ENCODE measurements at regions not wholly inside any gene's neighbourhood (a gene's known extent, or its start where the extent isn't known, plus 50 kb on each side); places are given as distances from the start of the nearest gene placed in this dataset.

DNA sequence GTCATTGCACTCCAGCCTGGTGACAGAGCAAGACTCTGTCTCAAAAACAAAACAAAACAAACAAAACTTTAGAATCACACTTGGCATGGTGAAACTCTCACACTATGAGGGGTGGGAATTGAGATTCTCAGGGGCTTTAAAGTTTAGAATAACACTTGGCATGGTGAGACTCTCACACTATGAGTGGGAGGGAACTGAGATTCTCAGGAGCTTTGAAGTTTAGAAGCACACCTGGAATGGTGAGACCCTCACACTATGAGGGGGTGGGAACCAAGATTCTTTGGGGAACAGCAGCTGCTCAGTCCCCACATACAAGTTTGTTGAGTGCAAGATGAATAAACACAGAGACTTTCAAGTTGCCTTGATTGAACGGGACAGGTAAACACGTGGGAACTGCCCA, 149.4 kb downstream of the HSD17B3 start:
- Histone ChIP-seq H2AFZ (ENCODE audit: low read depth, low read length) (no peak overlapping the region), H3K27ac (ENCODE audit: low read length) (no peak overlapping the region), H3K9me2 (ENCODE audit: insufficient read depth, low read length) (no peaks in the 10 kb centered on the region), H3K27me3 (ENCODE audit: insufficient read depth, low read depth, low read length) (no peaks in the 10 kb centered on the region), H3K36me3 (ENCODE audit: insufficient read depth, low read length) (no peaks in the 10 kb centered on the region), H3K4me2 (ENCODE audit: low read length) (no peak overlapping the region), H3K9me3 (ENCODE audit: low read length) (no peaks in the 10 kb centered on the region), H3K4me3 (ENCODE audit: low read length) (no peak overlapping the region), H4K20me1 (ENCODE audit: insufficient read depth) (no peaks in the 10 kb centered on the region), H3K9ac (ENCODE audit: low read length) (no peak overlapping the region), H3K79me2 (replicated peaks; ENCODE audit: insufficient read depth, low read length) (no peaks in the 10 kb centered on the region), H3F3A (ENCODE audit: insufficient read depth, low read length, poor library complexity, severe bottlenecking) (no peaks in the 10 kb centered on the region)
- TF ChIP-seq TAF1 (IDR thresholded peaks at IDR 0.05; ENCODE audit: low read depth) (no peak), MXI1 (conservative IDR thresholded peaks at IDR 0.05; ENCODE audit: poor library complexity, severe bottlenecking) (no peak), SMC3 (conservative IDR thresholded peaks at IDR 0.05; ENCODE audit: poor library complexity) (no peak), EZH2 (IDR thresholded peaks at IDR 0.05; ENCODE audit: borderline replicate concordance, insufficient read depth, low read length, poor library complexity, severe bottlenecking) (no peak), EP300 (conservative IDR thresholded peaks at IDR 0.05; ENCODE audit: poor library complexity, severe bottlenecking) (no peak)
- TF ChIP-seq, protein P1, sequence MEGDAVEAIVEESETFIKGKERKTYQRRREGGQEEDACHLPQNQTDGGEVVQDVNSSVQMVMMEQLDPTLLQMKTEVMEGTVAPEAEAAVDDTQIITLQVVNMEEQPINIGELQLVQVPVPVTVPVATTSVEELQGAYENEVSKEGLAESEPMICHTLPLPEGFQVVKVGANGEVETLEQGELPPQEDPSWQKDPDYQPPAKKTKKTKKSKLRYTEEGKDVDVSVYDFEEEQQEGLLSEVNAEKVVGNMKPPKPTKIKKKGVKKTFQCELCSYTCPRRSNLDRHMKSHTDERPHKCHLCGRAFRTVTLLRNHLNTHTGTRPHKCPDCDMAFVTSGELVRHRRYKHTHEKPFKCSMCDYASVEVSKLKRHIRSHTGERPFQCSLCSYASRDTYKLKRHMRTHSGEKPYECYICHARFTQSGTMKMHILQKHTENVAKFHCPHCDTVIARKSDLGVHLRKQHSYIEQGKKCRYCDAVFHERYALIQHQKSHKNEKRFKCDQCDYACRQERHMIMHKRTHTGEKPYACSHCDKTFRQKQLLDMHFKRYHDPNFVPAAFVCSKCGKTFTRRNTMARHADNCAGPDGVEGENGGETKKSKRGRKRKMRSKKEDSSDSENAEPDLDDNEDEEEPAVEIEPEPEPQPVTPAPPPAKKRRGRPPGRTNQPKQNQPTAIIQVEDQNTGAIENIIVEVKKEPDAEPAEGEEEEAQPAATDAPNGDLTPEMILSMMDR (IDR thresholded peaks at IDR 0.05; ENCODE audit: poor library complexity, severe bottlenecking), result no peak
- TF ChIP-seq, protein P2, sequence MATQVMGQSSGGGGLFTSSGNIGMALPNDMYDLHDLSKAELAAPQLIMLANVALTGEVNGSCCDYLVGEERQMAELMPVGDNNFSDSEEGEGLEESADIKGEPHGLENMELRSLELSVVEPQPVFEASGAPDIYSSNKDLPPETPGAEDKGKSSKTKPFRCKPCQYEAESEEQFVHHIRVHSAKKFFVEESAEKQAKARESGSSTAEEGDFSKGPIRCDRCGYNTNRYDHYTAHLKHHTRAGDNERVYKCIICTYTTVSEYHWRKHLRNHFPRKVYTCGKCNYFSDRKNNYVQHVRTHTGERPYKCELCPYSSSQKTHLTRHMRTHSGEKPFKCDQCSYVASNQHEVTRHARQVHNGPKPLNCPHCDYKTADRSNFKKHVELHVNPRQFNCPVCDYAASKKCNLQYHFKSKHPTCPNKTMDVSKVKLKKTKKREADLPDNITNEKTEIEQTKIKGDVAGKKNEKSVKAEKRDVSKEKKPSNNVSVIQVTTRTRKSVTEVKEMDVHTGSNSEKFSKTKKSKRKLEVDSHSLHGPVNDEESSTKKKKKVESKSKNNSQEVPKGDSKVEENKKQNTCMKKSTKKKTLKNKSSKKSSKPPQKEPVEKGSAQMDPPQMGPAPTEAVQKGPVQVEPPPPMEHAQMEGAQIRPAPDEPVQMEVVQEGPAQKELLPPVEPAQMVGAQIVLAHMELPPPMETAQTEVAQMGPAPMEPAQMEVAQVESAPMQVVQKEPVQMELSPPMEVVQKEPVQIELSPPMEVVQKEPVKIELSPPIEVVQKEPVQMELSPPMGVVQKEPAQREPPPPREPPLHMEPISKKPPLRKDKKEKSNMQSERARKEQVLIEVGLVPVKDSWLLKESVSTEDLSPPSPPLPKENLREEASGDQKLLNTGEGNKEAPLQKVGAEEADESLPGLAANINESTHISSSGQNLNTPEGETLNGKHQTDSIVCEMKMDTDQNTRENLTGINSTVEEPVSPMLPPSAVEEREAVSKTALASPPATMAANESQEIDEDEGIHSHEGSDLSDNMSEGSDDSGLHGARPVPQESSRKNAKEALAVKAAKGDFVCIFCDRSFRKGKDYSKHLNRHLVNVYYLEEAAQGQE (IDR thresholded peaks at IDR 0.05; ENCODE audit: borderline replicate concordance), result no peak

DNA sequence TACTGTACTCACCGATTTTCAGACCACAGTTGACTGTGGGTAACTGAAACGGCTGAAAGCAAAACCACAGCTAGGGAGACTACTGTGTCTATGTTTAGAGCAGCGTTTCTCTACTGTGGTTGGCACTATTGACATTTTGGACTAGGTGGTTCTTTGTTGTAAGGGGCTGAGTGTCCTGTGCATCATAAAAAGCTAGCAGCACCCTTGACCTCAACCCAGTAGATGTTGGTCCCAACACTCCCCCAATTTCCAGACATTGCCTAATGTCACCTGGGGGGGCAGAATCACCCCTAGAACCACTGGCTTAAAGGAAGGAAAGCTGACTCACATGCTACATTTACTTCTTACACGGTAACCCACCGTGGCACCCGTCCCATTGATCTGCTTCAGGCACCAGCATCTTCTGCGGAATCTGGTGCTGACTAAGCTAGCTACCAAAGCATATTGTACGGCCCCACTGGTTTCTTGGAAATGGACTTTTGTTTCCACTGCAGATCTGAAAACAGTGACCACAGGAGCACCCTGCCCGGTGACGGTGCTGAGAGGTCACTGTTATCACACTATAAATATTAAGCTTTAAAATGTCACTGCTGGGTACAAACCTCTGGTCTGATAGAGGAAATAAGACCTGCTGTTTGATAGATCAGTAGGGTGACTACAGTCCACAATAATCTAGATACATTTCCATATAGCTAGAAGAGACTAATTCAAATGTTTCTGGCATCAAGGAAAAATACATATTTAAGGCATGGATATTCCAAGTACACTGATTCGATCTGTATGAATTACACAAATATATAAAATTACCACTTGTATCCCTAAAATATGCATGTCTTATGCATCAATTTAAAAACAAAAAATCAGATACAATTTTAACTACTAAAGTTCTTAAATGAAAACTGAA, 151.4 kb downstream of the HSD17B3 start:
- Histone ChIP-seq H3K27ac (ENCODE audit: low read length) (no peak overlapping the region), H2AFZ (ENCODE audit: low read depth, low read length) (no peak overlapping the region), H4K20me1 (ENCODE audit: insufficient read depth) (no peaks in the 10 kb centered on the region), H3F3A (ENCODE audit: insufficient read depth, low read length, poor library complexity, severe bottlenecking) (no peaks in the 10 kb centered on the region), H3K79me2 (replicated peaks; ENCODE audit: insufficient read depth, low read length) (no peaks in the 10 kb centered on the region), H3K27me3 (ENCODE audit: insufficient read depth, low read depth, low read length) (no peaks in the 10 kb centered on the region), H3K9me2 (ENCODE audit: insufficient read depth, low read length) (no peaks in the 10 kb centered on the region), H3K9me3 (ENCODE audit: low read length) (no peaks in the 10 kb centered on the region), H3K36me3 (ENCODE audit: insufficient read depth, low read length) (no peaks in the 10 kb centered on the region), H3K4me3 (ENCODE audit: low read length) (no peak overlapping the region), H3K4me2 (ENCODE audit: low read length) (no peak overlapping the region), H3K9ac (ENCODE audit: low read length) (no peak overlapping the region)
- no peak for TF ChIP-seq TAF1 (IDR thresholded peaks at IDR 0.05; ENCODE audit: low read depth)
- no peak for TF ChIP-seq RAD21 (conservative IDR thresholded peaks at IDR 0.05)
- TF ChIP-seq POLR2AphosphoS5 (IDR thresholded peaks at IDR 0.05), result no peak
- no peak for TF ChIP-seq EZH2 (IDR thresholded peaks at IDR 0.05; ENCODE audit: borderline replicate concordance, insufficient read depth, low read length, poor library complexity, severe bottlenecking)
- TF ChIP-seq, protein P1 (IDR thresholded peaks at IDR 0.05; ENCODE audit: poor library complexity, severe bottlenecking), result no peak
- no peak for TF ChIP-seq MXI1 (conservative IDR thresholded peaks at IDR 0.05; ENCODE audit: poor library complexity, severe bottlenecking)

Data from neural cell (in vitro differentiated cells).